HG03060 (cell line): ENCODE measurements at regions not wholly inside any gene's neighbourhood (a gene's known extent, or its start where the extent isn't known, plus 50 kb on each side); places are given as distances from the start of the nearest gene placed in this dataset.
A peak's percentile ranks its signal among the peaks of the same experiment; 100 is the strongest.

ENCODE experiments used
- ATAC-seq: cut with Tn5 transposase; IDR thresholded peaks from one replicate; pipeline ENCODE4 v1.9.1; 2021; ENCODE audit warnings: low read depth, moderate number of reproducible peaks; ENCODE audit not compliant: unreplicated experiment

- no peak for ATAC-seq
Observed at GRCh38 chr1:235027076-235027861, 101.4 kb downstream of the TOMM20 start.

GRCh38 chr1:235025422-235025984 is 103.1 kb downstream of the TOMM20 start:
- ATAC-seq = no peak

GRCh38 chr1:235024711-235025421 is 103.8 kb downstream of the TOMM20 start:
- ATAC-seq = no peak

- ATAC-seq = no peak
Observed at GRCh38 chr1:235023711-235024439, 104.8 kb downstream of the TOMM20 start.

- ATAC-seq = no peak
Observed at GRCh38 chr1:235022981-235023710, 105.5 kb downstream of the TOMM20 start.

- no peak for ATAC-seq
Observed at GRCh38 chr1:235022341-235022980, 106.2 kb downstream of the TOMM20 start.

GRCh38 chr1:235021815-235022214 is 106.8 kb downstream of the TOMM20 start:
- ATAC-seq = no peak

GRCh38 chr1:235021321-235021720 is 107.3 kb downstream of the TOMM20 start:
- no peak for ATAC-seq

GRCh38 chr1:235019961-235020360 is 108.7 kb downstream of the TOMM20 start:
- ATAC-seq = no peak

GRCh38 chr1:235019471-235019870 is 109.2 kb downstream of the TOMM20 start:
- ATAC-seq = no peak

- ATAC-seq = no peak
Observed at GRCh38 chr1:235018720-235019444, 109.8 kb downstream of the TOMM20 start.

GRCh38 chr1:235018161-235018560 is 110.5 kb downstream of the TOMM20 start:
- ATAC-seq = no peak

GRCh38 chr1:235017719-235018118 is 110.9 kb downstream of the TOMM20 start:
- ATAC-seq = no peak

- no peak for ATAC-seq
Observed at GRCh38 chr1:235017191-235017590, 111.4 kb downstream of the TOMM20 start.

GRCh38 chr1:235015291-235015985 is 113.2 kb downstream of the TOMM20 start:
- ATAC-seq = peak; percentile 29

- ATAC-seq = no peak
Observed at GRCh38 chr1:235014756-235015155, 113.9 kb downstream of the TOMM20 start.

- no peak for ATAC-seq
Observed at GRCh38 chr1:235013512-235013911, 115.1 kb downstream of the TOMM20 start.

- ATAC-seq = no peak
Observed at GRCh38 chr1:235012436-235013210, 116.0 kb downstream of the TOMM20 start.
